Mesothelial cell of epicardium (in vitro differentiated cells): ENCODE measurements at regions not wholly inside any gene's neighbourhood (a gene's known extent, or its start where the extent isn't known, plus 50 kb on each side); places are given as distances from the start of the nearest gene placed in this dataset.

Experiments
- DNase-seq, 2 experiments: peaks; one replicate each; pipeline ENCODE4 v3.0.0; 2021; ENCODE audit warnings: low spot score in 2 of 2; ENCODE audit not compliant: unreplicated experiment in 2 of 2
- H3K27ac Mint-ChIP-seq: 2 replicates; pipeline ENCODE4 v1.8.0; 2021; ENCODE audit warnings: mixed read lengths
- H3K27me3 Mint-ChIP-seq: 2 replicates; pipeline ENCODE4 v1.8.0; 2021; ENCODE audit warnings: low read depth, mixed read lengths
- H3K36me3 Mint-ChIP-seq: 2 replicates; pipeline ENCODE4 v1.8.0; 2021; ENCODE audit warnings: mixed read lengths
- H3K4me1 Mint-ChIP-seq: 2 replicates; pipeline ENCODE4 v1.8.0; 2021; ENCODE audit warnings: mixed read lengths
- H3K4me3 Mint-ChIP-seq: 2 replicates; pipeline ENCODE4 v1.8.0; 2021; ENCODE audit warnings: mild to moderate bottlenecking, moderate library complexity, mixed read lengths
- H3K9me3 Mint-ChIP-seq: 2 replicates; pipeline ENCODE4 v1.8.0; 2021; ENCODE audit warnings: mixed read lengths
- CTCF ChIP-seq: fragments of 200-600 bp; sonication (generic); IDR thresholded peaks from one replicate; pipeline ENCODE4 v1.5.0; 2021; ENCODE audit warnings: antibody characterized with exemption; ENCODE audit not compliant: unreplicated experiment

GRCh38 chr1:181858135-181858534 is 203.4 kb downstream of the ZNF648 start:
- Mint-ChIP-seq H3K4me3 (no peak overlapping the region), H3K4me1 (no peaks in the 10 kb centered on the region), H3K27me3 (no peaks in the 10 kb centered on the region), H3K9me3 (peaks cover 46% of the 10 kb centered on the region), H3K27ac (no peak overlapping the region), H3K36me3 (no peaks in the 10 kb centered on the region)
- DNase-seq = no peak
- no peak for TF ChIP-seq CTCF
